GM12891 (cell line): ENCODE measurements at regions not wholly inside any gene's neighbourhood (a gene's known extent, or its start where the extent isn't known, plus 50 kb on each side); places are given as distances from the start of the nearest gene placed in this dataset.

Source experiments
- POLR2A ChIP-seq: IDR thresholded peaks from 2 replicates; pipeline ENCODE4 v1.6.1; 2011; ENCODE audit warnings: low read depth, low read length, control low read depth
- SPI1 ChIP-seq: IDR thresholded peaks from 2 replicates; pipeline ENCODE4 v1.6.1; 2011; ENCODE audit warnings: low read depth, low read length, control low read depth
- TAF1 ChIP-seq: IDR thresholded peaks from 2 replicates; pipeline ENCODE4 v1.6.1; 2011; ENCODE audit warnings: low read depth, low read length, control low read depth

- TF ChIP-seq POLR2A (no peak), TAF1 (no peak), SPI1 (no peak)
These were observed 167.7 kb upstream of the MRPS30 start for GRCh38 chr5:44640945-44641456.
